Neural cell (in vitro differentiated cells): ENCODE measurements at regions not wholly inside any gene's neighbourhood (a gene's known extent, or its start where the extent isn't known, plus 50 kb on each side); places are given as distances from the start of the nearest gene placed in this dataset.
"Not testable (repeated sequence)": the region's sequence is repeated elsewhere in the genome, so short reads cannot be mapped to it uniquely, and the experiment has no call there.

ENCODE experiments used
- H2AFZ ChIP-seq: fragments of 200-600, 300-800 bp; sonication (generic), shearing (Covaris generic); 2 replicates; pipeline ENCODE4 v1.6.0; 2014; ENCODE audit warnings: low read depth, mild to moderate bottlenecking, antibody characterized with exemption, low read length, moderate library complexity
- H3F3A ChIP-seq: fragments of 200-600 bp; shearing (Covaris generic); 2 replicates; pipeline ENCODE4 v1.6.1; 2016; ENCODE audit warnings: mild to moderate bottlenecking, moderate library complexity, mixed read lengths, antibody characterized with exemption, low read length; ENCODE audit not compliant: insufficient read depth, poor library complexity, severe bottlenecking
- H3K27ac ChIP-seq: fragments of 200-600, 300-800 bp; sonication (generic), shearing (Covaris generic); 2 replicates; pipeline ENCODE4 v1.5.1; 2014; ENCODE audit warnings: mild to moderate bottlenecking, low read length, moderate library complexity
- H3K27me3 ChIP-seq: fragments of 300-800, 200-600 bp; sonication (generic), shearing (Covaris generic); 2 replicates; pipeline ENCODE4 v1.6.0; 2014; ENCODE audit warnings: mild to moderate bottlenecking, low read depth, low read length, moderate library complexity; ENCODE audit not compliant: insufficient read depth
- H3K36me3 ChIP-seq: fragments of 300-800, 200-600 bp; sonication (generic), shearing (Covaris generic); 2 replicates; pipeline ENCODE4 v1.5.1; 2014; ENCODE audit warnings: mild to moderate bottlenecking, antibody characterized with exemption, low read length, moderate library complexity; ENCODE audit not compliant: insufficient read depth
- H3K4me2 ChIP-seq: fragments of 300-800, 200-600 bp; sonication (generic), shearing (Covaris generic); 2 replicates; pipeline ENCODE4 v1.6.0; 2014; ENCODE audit warnings: mild to moderate bottlenecking, low read length
- H3K4me3 ChIP-seq: fragments of 300-800, 200-600 bp; sonication (generic), shearing (Covaris generic); 2 replicates; pipeline ENCODE4 v1.5.1; 2014; ENCODE audit warnings: mild to moderate bottlenecking, low read length, moderate library complexity
- H3K79me2 ChIP-seq: fragments of 200-600 bp; shearing (Covaris generic); replicated peaks from 2 replicates; pipeline ENCODE4 v1.6.0; 2014; ENCODE audit warnings: mild to moderate bottlenecking, low read length, moderate library complexity; ENCODE audit not compliant: insufficient read depth
- H3K9ac ChIP-seq: fragments of 300-800, 200-600 bp; sonication (generic), shearing (Covaris generic); 2 replicates; pipeline ENCODE4 v1.6.1; 2016; ENCODE audit warnings: mild to moderate bottlenecking, low read length, mixed read lengths
- H3K9me2 ChIP-seq: fragments of 200-600 bp; shearing (Covaris generic); 2 replicates; pipeline ENCODE4 v1.6.1; 2016; ENCODE audit warnings: mild to moderate bottlenecking, low read length, mixed read lengths; ENCODE audit not compliant: insufficient read depth
- H3K9me3 ChIP-seq: fragments of 200-600, 300-800 bp; sonication (generic), shearing (Covaris generic); 2 replicates; pipeline ENCODE4 v1.6.1; 2016; ENCODE audit warnings: mild to moderate bottlenecking, mixed run types, low read length, moderate library complexity, mixed read lengths
- H4K20me1 ChIP-seq: fragments of 200-600 bp; shearing (Covaris generic); 2 replicates; pipeline ENCODE4 v1.6.1; 2016; ENCODE audit warnings: mild to moderate bottlenecking, mixed run types; ENCODE audit not compliant: insufficient read depth
- EP300 ChIP-seq: fragments of 450-650 bp; conservative IDR thresholded peaks from 2 replicates; pipeline ENCODE4 v1.6.1; 2014; ENCODE audit warnings: antibody characterized with exemption, mild to moderate bottlenecking, moderate library complexity; ENCODE audit not compliant: poor library complexity, severe bottlenecking
- EZH2 ChIP-seq: fragments of 200-600, 300-800 bp; shearing (Covaris generic), sonication (generic); IDR thresholded peaks from 2 replicates; pipeline ENCODE4 v1.6.1; 2014; ENCODE audit warnings: antibody characterized with exemption, low read length, borderline replicate concordance, mild to moderate bottlenecking; ENCODE audit not compliant: insufficient read depth, poor library complexity, severe bottlenecking
- MXI1 ChIP-seq: fragments of 450-650 bp; conservative IDR thresholded peaks from 2 replicates; pipeline ENCODE4 v1.6.1; 2014; ENCODE audit warnings: antibody characterized with exemption, mild to moderate bottlenecking; ENCODE audit not compliant: poor library complexity, severe bottlenecking
- POLR2AphosphoS5 ChIP-seq: IDR thresholded peaks from 2 replicates; pipeline ENCODE4 v1.6.1; 2012
- RAD21 ChIP-seq: fragments of 450-650 bp; conservative IDR thresholded peaks from 2 replicates; pipeline ENCODE4 v1.6.1; 2014; ENCODE audit warnings: antibody characterized with exemption, mild to moderate bottlenecking, moderate library complexity
- TAF1 ChIP-seq: IDR thresholded peaks from 2 replicates; pipeline ENCODE4 v1.6.1; 2012; ENCODE audit warnings: low read depth
- TF ChIP-seq, protein P1 (sequence below): IDR thresholded peaks from 2 replicates; pipeline ENCODE4 v1.6.1; 2012; ENCODE audit warnings: borderline replicate concordance
- TF ChIP-seq, protein P2 (sequence below): fragments of 450-650 bp; IDR thresholded peaks from 2 replicates; pipeline ENCODE4 v1.5.1; 2014; ENCODE audit warnings: antibody characterized with exemption, mild to moderate bottlenecking, moderate library complexity; ENCODE audit not compliant: poor library complexity, severe bottlenecking

DNA sequence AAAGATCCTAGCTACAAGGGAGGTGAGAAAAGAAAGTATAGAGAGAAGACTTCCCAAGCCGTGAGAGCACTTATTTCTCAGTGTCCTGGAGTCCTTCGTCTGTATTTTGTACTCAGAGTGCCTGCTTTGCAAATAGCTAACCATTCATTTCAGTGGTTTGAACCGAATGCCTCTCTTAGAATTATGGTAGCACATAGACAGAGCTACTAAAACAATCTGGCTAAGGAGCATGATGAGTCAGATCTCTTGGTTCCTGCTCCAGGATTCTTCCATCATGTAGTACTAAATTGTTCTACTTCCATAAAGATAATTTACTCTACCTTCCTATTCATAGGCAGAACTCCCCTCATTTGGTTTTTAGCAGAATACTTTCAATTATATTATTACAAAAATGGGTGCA is 946.6 kb downstream of the STIM2 start:
- no peaks in the 10 kb centered on the region for H4K20me1 ChIP-seq
- no peak overlapping the region for H3K4me2 ChIP-seq
- H3K36me3 ChIP-seq = no peaks in the 10 kb centered on the region
- no peaks in the 10 kb centered on the region for H3F3A ChIP-seq
- no peaks in the 10 kb centered on the region for H3K79me2 ChIP-seq
- H3K4me3 ChIP-seq = no peak overlapping the region
- H3K9me2 ChIP-seq = no peaks in the 10 kb centered on the region
- TF ChIP-seq, protein P1, sequence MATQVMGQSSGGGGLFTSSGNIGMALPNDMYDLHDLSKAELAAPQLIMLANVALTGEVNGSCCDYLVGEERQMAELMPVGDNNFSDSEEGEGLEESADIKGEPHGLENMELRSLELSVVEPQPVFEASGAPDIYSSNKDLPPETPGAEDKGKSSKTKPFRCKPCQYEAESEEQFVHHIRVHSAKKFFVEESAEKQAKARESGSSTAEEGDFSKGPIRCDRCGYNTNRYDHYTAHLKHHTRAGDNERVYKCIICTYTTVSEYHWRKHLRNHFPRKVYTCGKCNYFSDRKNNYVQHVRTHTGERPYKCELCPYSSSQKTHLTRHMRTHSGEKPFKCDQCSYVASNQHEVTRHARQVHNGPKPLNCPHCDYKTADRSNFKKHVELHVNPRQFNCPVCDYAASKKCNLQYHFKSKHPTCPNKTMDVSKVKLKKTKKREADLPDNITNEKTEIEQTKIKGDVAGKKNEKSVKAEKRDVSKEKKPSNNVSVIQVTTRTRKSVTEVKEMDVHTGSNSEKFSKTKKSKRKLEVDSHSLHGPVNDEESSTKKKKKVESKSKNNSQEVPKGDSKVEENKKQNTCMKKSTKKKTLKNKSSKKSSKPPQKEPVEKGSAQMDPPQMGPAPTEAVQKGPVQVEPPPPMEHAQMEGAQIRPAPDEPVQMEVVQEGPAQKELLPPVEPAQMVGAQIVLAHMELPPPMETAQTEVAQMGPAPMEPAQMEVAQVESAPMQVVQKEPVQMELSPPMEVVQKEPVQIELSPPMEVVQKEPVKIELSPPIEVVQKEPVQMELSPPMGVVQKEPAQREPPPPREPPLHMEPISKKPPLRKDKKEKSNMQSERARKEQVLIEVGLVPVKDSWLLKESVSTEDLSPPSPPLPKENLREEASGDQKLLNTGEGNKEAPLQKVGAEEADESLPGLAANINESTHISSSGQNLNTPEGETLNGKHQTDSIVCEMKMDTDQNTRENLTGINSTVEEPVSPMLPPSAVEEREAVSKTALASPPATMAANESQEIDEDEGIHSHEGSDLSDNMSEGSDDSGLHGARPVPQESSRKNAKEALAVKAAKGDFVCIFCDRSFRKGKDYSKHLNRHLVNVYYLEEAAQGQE = no peak
- TF ChIP-seq RAD21 = no peak
- no peak for TF ChIP-seq TAF1
- no peak for TF ChIP-seq POLR2AphosphoS5
- no peak overlapping the region for H2AFZ ChIP-seq
- H3K9ac ChIP-seq = no peak overlapping the region
- H3K27me3 ChIP-seq = no peaks in the 10 kb centered on the region
- H3K27ac ChIP-seq = no peak overlapping the region
- no peaks in the 10 kb centered on the region for H3K9me3 ChIP-seq

GRCh38 chr4:27811948-27812347 is 951.3 kb downstream of the STIM2 start:
- Histone ChIP-seq H3K9me3 (peaks cover 1% of the 10 kb centered on the region), H4K20me1 (no peaks in the 10 kb centered on the region), H3K27ac (no peak overlapping the region), H3K79me2 (no peaks in the 10 kb centered on the region), H3K27me3 (no peaks in the 10 kb centered on the region), H3K4me3 (no peak overlapping the region), H2AFZ (no peak overlapping the region), H3K4me2 (no peak overlapping the region), H3K9me2 (no peaks in the 10 kb centered on the region), H3F3A (no peaks in the 10 kb centered on the region), H3K36me3 (no peaks in the 10 kb centered on the region), H3K9ac (no peak overlapping the region)
- TF ChIP-seq MXI1 = no peak
- TF ChIP-seq, protein P2, sequence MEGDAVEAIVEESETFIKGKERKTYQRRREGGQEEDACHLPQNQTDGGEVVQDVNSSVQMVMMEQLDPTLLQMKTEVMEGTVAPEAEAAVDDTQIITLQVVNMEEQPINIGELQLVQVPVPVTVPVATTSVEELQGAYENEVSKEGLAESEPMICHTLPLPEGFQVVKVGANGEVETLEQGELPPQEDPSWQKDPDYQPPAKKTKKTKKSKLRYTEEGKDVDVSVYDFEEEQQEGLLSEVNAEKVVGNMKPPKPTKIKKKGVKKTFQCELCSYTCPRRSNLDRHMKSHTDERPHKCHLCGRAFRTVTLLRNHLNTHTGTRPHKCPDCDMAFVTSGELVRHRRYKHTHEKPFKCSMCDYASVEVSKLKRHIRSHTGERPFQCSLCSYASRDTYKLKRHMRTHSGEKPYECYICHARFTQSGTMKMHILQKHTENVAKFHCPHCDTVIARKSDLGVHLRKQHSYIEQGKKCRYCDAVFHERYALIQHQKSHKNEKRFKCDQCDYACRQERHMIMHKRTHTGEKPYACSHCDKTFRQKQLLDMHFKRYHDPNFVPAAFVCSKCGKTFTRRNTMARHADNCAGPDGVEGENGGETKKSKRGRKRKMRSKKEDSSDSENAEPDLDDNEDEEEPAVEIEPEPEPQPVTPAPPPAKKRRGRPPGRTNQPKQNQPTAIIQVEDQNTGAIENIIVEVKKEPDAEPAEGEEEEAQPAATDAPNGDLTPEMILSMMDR = no peak
- no peak for TF ChIP-seq EP300
- TF ChIP-seq EZH2 = no peak
- no peak for TF ChIP-seq POLR2AphosphoS5
- TF ChIP-seq, protein P1 = no peak

- H3K4me3 ChIP-seq, H3K9ac ChIP-seq, H3K9me3 ChIP-seq, H3K36me3 ChIP-seq, H3K27ac ChIP-seq, H3K9me2 ChIP-seq, H3K79me2 ChIP-seq, H3F3A ChIP-seq, H2AFZ ChIP-seq, H4K20me1 ChIP-seq, H3K4me2 ChIP-seq, H3K27me3 ChIP-seq: not testable (repeated sequence)
Observed at GRCh38 chr4:27813226-27813625, 952.6 kb downstream of the STIM2 start.

DNA sequence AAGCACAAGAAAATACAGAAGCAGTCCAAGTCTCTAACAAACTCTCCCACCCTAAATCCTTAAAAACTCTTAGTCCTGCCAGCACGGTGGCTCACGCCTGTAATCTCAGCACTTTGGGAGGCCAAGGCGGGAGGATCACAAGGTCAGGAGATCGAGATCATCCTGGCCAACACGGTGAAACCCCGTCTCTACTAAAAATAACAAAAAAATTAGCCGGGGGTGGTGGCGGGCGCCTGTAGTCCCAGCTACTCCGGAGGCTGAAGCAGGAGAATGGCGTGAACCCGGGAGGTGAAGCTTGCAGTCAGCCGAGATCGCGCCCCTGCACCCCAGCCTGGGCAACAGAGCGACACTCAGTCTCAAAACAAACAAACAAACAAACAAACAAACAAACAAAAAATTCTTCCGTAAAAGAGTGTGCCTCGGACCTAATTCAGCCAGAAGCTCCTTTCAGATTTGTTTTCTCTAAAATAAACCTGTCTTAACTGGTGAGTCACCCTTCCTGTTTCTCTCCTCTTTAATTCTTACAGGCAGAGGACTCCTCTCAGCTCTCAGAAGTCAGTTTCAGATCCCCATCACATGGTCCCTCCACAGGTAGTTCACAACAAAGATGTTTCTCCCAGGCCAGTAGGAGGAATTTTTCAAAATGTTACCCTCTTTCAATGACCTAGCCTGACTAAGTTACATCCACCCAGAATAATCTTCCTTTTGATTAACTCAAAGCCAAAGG is 953.2 kb downstream of the STIM2 start:
- not testable (repeated sequence) for H3K9me2 ChIP-seq, H2AFZ ChIP-seq, H3K79me2 ChIP-seq, H3F3A ChIP-seq, H3K9me3 ChIP-seq, H3K27me3 ChIP-seq, H3K27ac ChIP-seq, H3K36me3 ChIP-seq, H4K20me1 ChIP-seq, H3K4me2 ChIP-seq, H3K9ac ChIP-seq, H3K4me3 ChIP-seq
